ENCODE measurements at regions not wholly inside any gene's neighbourhood (a gene's known extent, or its start where the extent isn't known, plus 50 kb on each side); places are given as distances from the start of the nearest gene placed in this dataset.

DNA sequence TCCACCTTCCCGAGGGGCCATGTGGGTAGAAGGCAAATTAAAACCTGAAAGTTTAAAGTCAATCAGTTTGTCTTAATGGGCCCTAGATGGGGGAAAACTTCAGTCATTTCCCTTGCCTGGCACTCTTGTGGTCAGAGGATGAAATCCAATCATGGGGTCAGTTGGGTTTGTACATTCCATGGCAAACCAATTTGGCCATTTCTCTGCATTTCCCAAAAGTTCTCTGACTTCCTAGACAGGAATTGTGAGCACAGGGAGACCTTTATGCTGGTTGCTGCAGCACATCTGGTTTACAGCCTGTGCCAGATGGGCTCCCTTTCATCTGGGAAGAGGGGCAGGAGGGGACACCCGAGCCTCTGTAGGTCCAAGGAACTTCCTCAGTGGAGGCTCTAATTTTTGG is 113.0 kb downstream of the CYP26A1 start:
- Histone ChIP-seq H3K27ac (ENCODE audit: extremely low read depth, low read depth, low read length) (no peak overlapping the region), H3K36me3 (ENCODE audit: control insufficient read depth in 2 of 2, insufficient read depth in 1 of 2, low read length in 2 of 2) (no peaks in the 10 kb centered on the region), H3K4me3 (ENCODE audit: low read depth, low read length) (no peak overlapping the region), H3K9me3 (ENCODE audit: control insufficient read depth, insufficient read depth, low read depth, low read length) (no peaks in the 10 kb centered on the region), H3K4me1 (ENCODE audit: control insufficient read depth, insufficient read depth, low read length) (no peaks in the 10 kb centered on the region)
- TF ChIP-seq ZNF513 (tag by site-specific recombination; IDR thresholded peaks at IDR 0.05) = no peak
- CTCF ChIA-PET = no interaction called here
- POLR2A ChIA-PET = no interaction called here

- TF ChIP-seq ZNF266 (tag by site-specific recombination; IDR thresholded peaks at IDR 0.05; ENCODE audit: low read depth) (no peak), KLF10 (tag by site-specific recombination; IDR thresholded peaks at IDR 0.05) (no peak), ZBTB1 (tag by site-specific recombination; IDR thresholded peaks at IDR 0.05) (no peak), ZNF658 (tag by site-specific recombination; IDR thresholded peaks at IDR 0.05) (no peak), AEBP2 (tag by site-specific recombination; IDR thresholded peaks at IDR 0.05; ENCODE audit: borderline replicate concordance) (no peak), ZNF513 (tag by site-specific recombination; IDR thresholded peaks at IDR 0.05) (no peak), ZSCAN5A (tag by site-specific recombination; IDR thresholded peaks at IDR 0.05) (no peak), ZNF521 (tag by site-specific recombination; IDR thresholded peaks at IDR 0.05) (no peak), ZNF175 (tag by site-specific recombination; IDR thresholded peaks at IDR 0.05) (no peak), ZNF473 (tag by site-specific recombination; IDR thresholded peaks at IDR 0.05) (no peak), ZBTB21 (tag by site-specific recombination; IDR thresholded peaks at IDR 0.05) (no peak), ATF2 (tag by site-specific recombination; IDR thresholded peaks at IDR 0.05; ENCODE audit: low read depth) (no peak), ZNF610 (tag by site-specific recombination; IDR thresholded peaks at IDR 0.05; ENCODE audit: borderline replicate concordance) (no peak), ZNF654 (tag by site-specific recombination; IDR thresholded peaks at IDR 0.05; ENCODE audit: low read depth) (no peak), ZNF157 (tag by site-specific recombination; IDR thresholded peaks at IDR 0.05) (no peak), KLF1 (tag by site-specific recombination; IDR thresholded peaks at IDR 0.05) (no peak)
- no peak overlapping the region for H3K27ac ChIP-seq (ENCODE audit: extremely low read depth, low read depth, low read length)
- H3K4me3 ChIP-seq (ENCODE audit: low read depth, low read length) = no peak overlapping the region
- H3K9me3 ChIP-seq (ENCODE audit: control insufficient read depth, insufficient read depth, low read depth, low read length) = no peaks in the 10 kb centered on the region
- H3K4me1 ChIP-seq (ENCODE audit: control insufficient read depth, insufficient read depth, low read length) = no peaks in the 10 kb centered on the region
- ChIA-PET POLR2A (no interaction called here), CTCF (no interaction called here)
- H3K36me3 ChIP-seq (ENCODE audit: control insufficient read depth in 2 of 2, insufficient read depth in 1 of 2, low read length in 2 of 2) = no peaks in the 10 kb centered on the region
Measured at GRCh38 chr10:93189944-93190343, 116.3 kb downstream of the CYP26A1 start.
